HG03439 (cell line): ENCODE measurements at regions not wholly inside any gene's neighbourhood (a gene's known extent, or its start where the extent isn't known, plus 50 kb on each side); places are given as distances from the start of the nearest gene placed in this dataset.

Experiments used
- ATAC-seq: cut with Tn5 transposase; IDR thresholded peaks from one replicate; pipeline ENCODE4 v1.9.1; 2021; ENCODE audit warnings: mild to moderate bottlenecking, moderate library complexity; ENCODE audit not compliant: unreplicated experiment

- ATAC-seq = no peak
Measured at GRCh38 chr12:114975640-114976310, 291.8 kb upstream of the TBX3 start.

- ATAC-seq = no peak
Measured at GRCh38 chr12:114974826-114975639, 291.1 kb upstream of the TBX3 start.

- ATAC-seq = no peak
Measured at GRCh38 chr12:114974333-114974732, 290.4 kb upstream of the TBX3 start.

GRCh38 chr12:114968727-114969126 lies 284.8 kb upstream of the TBX3 start:
- no peak for ATAC-seq

- ATAC-seq = no peak
Measured at GRCh38 chr12:114967151-114967550, 283.2 kb upstream of the TBX3 start.

GRCh38 chr12:114964841-114965240 lies 280.9 kb upstream of the TBX3 start:
- ATAC-seq = no peak

GRCh38 chr12:114963846-114964245 lies 279.9 kb upstream of the TBX3 start:
- no peak for ATAC-seq

- ATAC-seq = no peak
Measured at GRCh38 chr12:114961491-114961890, 277.5 kb upstream of the TBX3 start.

- ATAC-seq = no peak
Measured at GRCh38 chr12:114958538-114958937, 274.6 kb upstream of the TBX3 start.

- no peak for ATAC-seq
Measured at GRCh38 chr12:114957225-114957624, 273.2 kb upstream of the TBX3 start.

GRCh38 chr12:114955414-114956014 lies 271.5 kb upstream of the TBX3 start:
- ATAC-seq = no peak

- no peak for ATAC-seq
Measured at GRCh38 chr12:114954511-114955055, 270.6 kb upstream of the TBX3 start.

GRCh38 chr12:114952573-114953271 lies 268.7 kb upstream of the TBX3 start:
- no peak for ATAC-seq

GRCh38 chr12:114949058-114949820 lies 265.3 kb upstream of the TBX3 start:
- no peak for ATAC-seq

- ATAC-seq = no peak
Measured at GRCh38 chr12:114945351-114945750, 261.4 kb upstream of the TBX3 start.

- no peak for ATAC-seq
Measured at GRCh38 chr12:114944736-114945135, 260.8 kb upstream of the TBX3 start.

GRCh38 chr12:114943601-114944000 lies 259.6 kb upstream of the TBX3 start:
- no peak for ATAC-seq

- ATAC-seq = no peak
Measured at GRCh38 chr12:114938487-114939210, 254.7 kb upstream of the TBX3 start.

- no peak for ATAC-seq
Measured at GRCh38 chr12:114936148-114937079, 252.4 kb upstream of the TBX3 start.
